HepG2 (cell line): ENCODE measurements at regions not wholly inside any gene's neighbourhood (a gene's known extent, or its start where the extent isn't known, plus 50 kb on each side); places are given as distances from the start of the nearest gene placed in this dataset.

Experiments
- ATAC-seq: fragments of 200-7000 bp; cut with Tn5 transposase; 3 replicates; pipeline ENCODE4 v1.9.1; 2020; ENCODE audit warnings: mild to moderate bottlenecking, moderate library complexity
- BruUV-seq: library from RNA; stranded (reverse); fragments of 400-500 nt; replicated peaks from 2 replicates; lab custom pipeline; 2021; lab: Mats Ljungman, UMichigan
- CTCF ChIA-PET: fragments of 300-600 bp; formaldehyde crosslinking; extraction: SDS; loops from one replicate; lab custom pipeline; 2021; ENCODE audit warnings: low total read pairs, inconsistent platforms, low intra/inter-chr PET ratio; lab: Yijun Ruan, JAX
- POLR2A ChIA-PET: fragments of 350-600 bp; sonication (Branson Sonifier 250); formaldehyde crosslinking; loops from one replicate; lab custom pipeline; 2020; ENCODE audit warnings: antibody characterized with exemption, inconsistent platforms; lab: Yijun Ruan, JAX
- DNase-seq: peaks from one replicate; pipeline ENCODE4 v3.0.0-alpha.2; 2015; ENCODE audit warnings: low spot score
- FAIRE-seq: peaks from 3 replicates; lab custom pipeline; 2011; peaks lifted over from hg19 to GRCh38; lab: Jason Lieb, UNC
- H2AFZ ChIP-seq: one replicate; pipeline ENCODE4 v1.6.1; 2011; ENCODE audit warnings: low read length, inconsistent platforms
- H3K27ac ChIP-seq: fragments of 300-600 bp; 3 replicates; pipeline ENCODE4 v1.8.0; 2011; ENCODE audit warnings: mixed run types, mild to moderate bottlenecking, mixed read lengths, low read length, inconsistent platforms; ENCODE audit not compliant: insufficient read depth; ENCODE audit errors: extremely low read length
- H3K27me3 ChIP-seq, 2 experiments: fragments of 200-600 bp in 1 of 2; 2 replicates in 1 of 2; 3 replicates in 1 of 2; pipeline versions ENCODE4 v1.6.0 to v1.8.0; 2011; ENCODE audit warnings: low read length in 2 of 2, mild to moderate bottlenecking in 2 of 2, moderate library complexity in 2 of 2, inconsistent platforms in 1 of 2; ENCODE audit not compliant: insufficient read depth in 2 of 2, control insufficient read depth in 1 of 2
- H3K36me3 ChIP-seq, 2 experiments: fragments of 200-600 bp in 1 of 2; replicated peaks in 1 of 2; 2 replicates in 1 of 2; 3 replicates in 1 of 2; pipeline versions ENCODE4 v1.5.1 to v1.8.0; 2011; ENCODE audit warnings: low read length in 2 of 2, inconsistent platforms in 1 of 2; ENCODE audit not compliant: insufficient read depth in 2 of 2, control insufficient read depth in 1 of 2
- H3K4me1 ChIP-seq: 2 replicates; pipeline ENCODE4 v1.5.1; 2012; ENCODE audit warnings: low read length, inconsistent platforms; ENCODE audit not compliant: insufficient read depth
- H3K4me2 ChIP-seq: 2 replicates; pipeline ENCODE4 v1.6.0; 2011; ENCODE audit warnings: low read depth, low read length, inconsistent platforms
- H3K4me3 ChIP-seq, 3 experiments: fragments of 200-600 bp in 1 of 3; sonication (generic), shearing (Covaris generic) in 1 of 3; replicated peaks in 1 of 3; 2 replicates each; pipeline ENCODE4 v1.5.1; 2011 to 2016; ENCODE audit warnings: low read length in 3 of 3, inconsistent platforms in 2 of 3, low read depth in 2 of 3, mild to moderate bottlenecking in 2 of 3, control low read depth in 1 of 3, mixed read lengths in 1 of 3; ENCODE audit not compliant: insufficient read depth in 1 of 3
- H3K79me2 ChIP-seq: one replicate; pipeline ENCODE4 v1.6.1; 2011; ENCODE audit warnings: low read length, inconsistent platforms; ENCODE audit not compliant: insufficient read depth
- H3K9ac ChIP-seq: 2 replicates; pipeline ENCODE4 v1.6.0; 2011; ENCODE audit warnings: mild to moderate bottlenecking, low read depth, low read length, inconsistent platforms; ENCODE audit not compliant: insufficient read depth
- H3K9me3 ChIP-seq: 2 replicates; pipeline ENCODE4 v1.5.1; 2012; ENCODE audit warnings: mild to moderate bottlenecking, low read length
- H4K20me1 ChIP-seq: 2 replicates; pipeline ENCODE4 v1.6.0; 2011; ENCODE audit warnings: inconsistent platforms, mild to moderate bottlenecking, low read length, moderate library complexity; ENCODE audit not compliant: insufficient read depth
- ATRX ChIP-seq: sonication (generic); formaldehyde crosslinking; IDR thresholded peaks from 2 replicates; pipeline ENCODE4 v1.4.0; 2020; ENCODE audit warnings: missing genetic modification reagents, borderline replicate concordance
- EZH2 ChIP-seq: conservative IDR thresholded peaks from 2 replicates; pipeline ENCODE4 v1.6.1; 2012; ENCODE audit warnings: mild to moderate bottlenecking, low read depth, low read length, moderate library complexity
- GATAD1 ChIP-seq: IDR thresholded peaks from 2 replicates; pipeline ENCODE4 v1.6.1; 2016; ENCODE audit warnings: missing genetic modification reagents, missing compliant biosample characterization
- NFE2L1 ChIP-seq: sonication (generic); formaldehyde crosslinking; IDR thresholded peaks from 2 replicates; pipeline ENCODE4 v1.4.0; 2020; ENCODE audit warnings: missing genetic modification reagents, mild to moderate bottlenecking, borderline replicate concordance
- ZFP37 ChIP-seq: sonication (generic); formaldehyde crosslinking; IDR thresholded peaks from 2 replicates; pipeline ENCODE4 v1.4.0; 2020; ENCODE audit warnings: missing genetic modification reagents, borderline replicate concordance
- ZNF160 ChIP-seq: sonication (generic); formaldehyde crosslinking; IDR thresholded peaks from 2 replicates; pipeline ENCODE4 v1.8.0; 2022; ENCODE audit warnings: mild to moderate bottlenecking, inconsistent platforms, missing genetic modification reagents
- ZNF274 ChIP-seq: sonication (generic); formaldehyde crosslinking; IDR thresholded peaks from 2 replicates; pipeline ENCODE4 v1.5.1; 2020; ENCODE audit warnings: mild to moderate bottlenecking, missing genetic modification reagents
- ZNF329 ChIP-seq: sonication (generic); formaldehyde crosslinking; IDR thresholded peaks from 2 replicates; pipeline ENCODE4 v1.9.0; 2021; ENCODE audit warnings: low read depth, mild to moderate bottlenecking, missing genetic modification reagents
- WGBS: methylation state at CpG from one replicate; pipeline ENCODE4 v1.1.6; 2017; ENCODE audit warnings: low lambda C conversion rate; 5-methylcytosine and 5-hydroxymethylcytosine counted together
- in situ Hi-C: cut with HindIII; loops from 2 replicates; pipeline ENCODE4 v1.10.0; 2017; ENCODE audit warnings: low pct_unique_long_range_greater_than_20kb; ENCODE audit not compliant: extremely low pct_ligation_motif_present
- intact Hi-C: fragments of 100-400 bp; cut with micrococcal nuclease; formaldehyde crosslinking; loops from one replicate; pipeline ENCODE4 v1.10.0; 2022; ENCODE audit not compliant: unreplicated experiment

DNA sequence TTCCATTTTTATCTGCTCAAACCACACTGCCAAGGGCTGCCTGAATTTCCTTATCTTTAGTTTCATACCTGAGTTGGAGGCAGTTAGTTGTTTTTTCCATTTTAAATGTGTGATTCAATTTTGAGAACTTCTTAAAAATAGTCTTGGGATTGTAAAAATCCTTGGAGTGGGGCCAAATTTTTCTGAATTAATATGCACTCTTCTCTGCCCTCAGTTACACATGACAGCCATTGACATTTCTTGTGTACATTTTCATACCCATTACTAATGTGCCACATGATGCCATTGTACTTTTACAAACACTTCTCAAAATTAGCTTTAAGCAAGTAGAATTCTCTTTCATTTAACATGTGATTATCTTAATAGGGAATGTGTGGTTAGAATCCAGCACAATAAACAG is 141.7 kb downstream of the C3orf38 start:
- no peak for ATAC-seq
- DNase-seq = no peak
- Histone ChIP-seq H3K4me3 (no peak overlapping the region), H3K36me3 (no peaks in the 10 kb centered on the region), H3K27ac (no peak overlapping the region), H3K27me3 (no peaks in the 10 kb centered on the region), H3K9ac (no peak overlapping the region), H2AFZ (no peak overlapping the region), H3K9me3 (no peaks in the 10 kb centered on the region), H4K20me1 (no peaks in the 10 kb centered on the region), H3K79me2 (no peaks in the 10 kb centered on the region), H3K4me1 (no peaks in the 10 kb centered on the region), H3K4me2 (no peak overlapping the region)
- POLR2A ChIA-PET = no interaction called here
- no TSS peak for BruUV-seq
- intact Hi-C loops = no loop called here
- no peak for FAIRE-seq
- CTCF ChIA-PET = no interaction called here
- in situ Hi-C loops = no loop called here
- TF ChIP-seq NFE2L1 (CRISPR knock-in tag) (no peak), EZH2 (no peak), ZNF160 (CRISPR knock-in tag) (no peak), ZFP37 (no peak), GATAD1 (no peak)

DNA sequence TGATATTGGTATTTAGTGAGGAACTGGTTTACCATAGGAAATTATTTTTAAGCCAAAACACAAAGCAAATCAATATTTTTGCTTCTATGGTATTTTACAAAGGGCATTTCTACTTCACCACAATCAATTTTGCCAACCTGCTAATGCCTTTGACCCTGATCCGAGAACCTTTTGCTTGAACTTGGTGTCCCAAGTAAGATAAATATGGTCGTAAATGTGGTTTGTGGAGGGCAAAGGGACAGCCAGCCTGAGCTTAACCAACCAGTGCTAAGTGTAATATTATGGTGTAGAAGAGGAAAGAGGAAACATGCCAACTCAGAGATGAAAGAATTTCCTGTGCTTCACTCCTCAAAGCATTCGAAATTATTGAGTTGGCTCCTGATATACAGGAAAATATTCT is 148.4 kb downstream of the C3orf38 start:
- no peak for FAIRE-seq
- CTCF ChIA-PET = no interaction called here
- no peak for TF ChIP-seq ATRX (CRISPR knock-in tag)
- TF ChIP-seq ZNF274 = no peak
- TF ChIP-seq ZNF329 = no peak
- TF ChIP-seq, all 625 proteins: peak for 0
- DNase-seq (no peak), ATAC-seq (no peak)
- Histone ChIP-seq H3K4me2 (no peak overlapping the region), H3K9me3 (no peaks in the 10 kb centered on the region), H4K20me1 (no peaks in the 10 kb centered on the region), H3K27ac (no peak overlapping the region), H3K36me3 (no peaks in the 10 kb centered on the region), H3K4me1 (no peaks in the 10 kb centered on the region), H3K79me2 (no peaks in the 10 kb centered on the region), H2AFZ (no peak overlapping the region), H3K4me3 (no peak overlapping the region), H3K27me3 (no peaks in the 10 kb centered on the region), H3K9ac (no peak overlapping the region)
- BruUV-seq = no TSS peak
- 5% methylated on average over 3 of the region's 3 CpGs for WGBS
- intact Hi-C loops = no loop called here
- in situ Hi-C loops = no loop called here
- POLR2A ChIA-PET = no interaction called here
